Tibial nerve (tissue), 3 donors: ENCODE measurements at regions not wholly inside any gene's neighbourhood (a gene's known extent, or its start where the extent isn't known, plus 50 kb on each side); places are given as distances from the start of the nearest gene placed in this dataset.

Experiments
- CTCF ChIP-seq, 5 experiments: fragments of 200-600 bp in 3 of 5; fragments of 450-650 bp in 2 of 5; sonication (generic) in 3 of 5; IDR thresholded peaks; one replicate each; pipeline ENCODE4 v1.5.1; 2016 to 2019; ENCODE audit warnings: antibody characterized with exemption in 5 of 5, mild to moderate bottlenecking in 3 of 5, moderate library complexity in 2 of 5
- POLR2A ChIP-seq, 2 donors: fragments of 450-650 bp; IDR thresholded peaks; one replicate each; pipeline ENCODE4 v1.6.1; 2017; ENCODE audit warnings: antibody characterized with exemption in 2 of 2, mild to moderate bottlenecking in 2 of 2, moderate library complexity in 2 of 2

- TF ChIP-seq CTCF (IDR thresholded peaks at IDR 0.05) = no peak
- no peak for TF ChIP-seq POLR2A (IDR thresholded peaks at IDR 0.05)
Observed at GRCh38 chr14:76320975-76321374, 55.0 kb upstream of the ESRRB start.
